ENCODE measurements at regions not wholly inside any gene's neighbourhood (a gene's known extent, or its start where the extent isn't known, plus 50 kb on each side); places are given as distances from the start of the nearest gene placed in this dataset.

- no peak for TF ChIP-seq SRF (IDR thresholded peaks at IDR 0.05; ENCODE audit: low read depth)
- ATAC-seq (no peak), DNase-seq (ENCODE audit: low read depth, low spot score) (no peak)
- H3K9me3 ChIP-seq (ENCODE audit: control insufficient read depth in 1 of 2, insufficient read depth in 1 of 2, low read depth in 1 of 2, low read length in 2 of 2) = no peaks in the 10 kb centered on the region
- H3K79me2 ChIP-seq (ENCODE audit: insufficient read depth, low read length) = no peaks in the 10 kb centered on the region
- H2AFZ ChIP-seq (ENCODE audit: low read depth, low read length, poor library complexity, severe bottlenecking) = no peak overlapping the region
- ChIA-PET POLR2A (interaction anchor here (1.3 kb wide), 1 partner anchor 14 kb away, joined by 4 read pairs; no protein-coding TSS in a partner anchor), RAD21 (ENCODE audit: low non-redundant PET in 1 of 2, low total read pairs in 2 of 2, uncharacterized antibody in 2 of 2, unreplicated experiment in 2 of 2) (no interaction called here), CTCF (interaction anchor here (1.1 kb wide), 1 partner anchor 297 kb away, joined by 4 read pairs; no protein-coding TSS in a partner anchor)
- H3K27ac ChIP-seq (ENCODE audit: low read depth, low read length) = no peak overlapping the region
- no peaks in the 10 kb centered on the region for H3K9me2 ChIP-seq (ENCODE audit: insufficient read depth)
- H3K9ac ChIP-seq (ENCODE audit: low read length) = no peak overlapping the region
- H4K20me1 ChIP-seq (ENCODE audit: insufficient read depth) = no peaks in the 10 kb centered on the region
- peak overlapping the region; percentile 72; the same call in 1 of the 2 replicates for H3K4me2 ChIP-seq (ENCODE audit: low read length)
- peaks cover 48% of the 10 kb centered on the region; the same call in 1 of the 2 replicates for H3K27me3 ChIP-seq (ENCODE audit: insufficient read depth, low read length)
- H3K4me3 ChIP-seq (replicated peaks in 1 of 2; ENCODE audit: low read depth in 1 of 2, low read length in 2 of 2) = no peak overlapping the region
- H3K4me1 ChIP-seq (ENCODE audit: control insufficient read depth in 1 of 2, insufficient read depth in 2 of 2, low read length in 2 of 2) = peaks cover 33 to 36% of the 10 kb centered on the region in 2 experiments
- no peaks in the 10 kb centered on the region for H3K36me3 ChIP-seq (ENCODE audit: control insufficient read depth in 1 of 2, insufficient read depth in 2 of 2, low read length in 2 of 2)
- intact Hi-C loops (cut with micrococcal nuclease) = no loop called here
- BruUV-seq (replicated peaks) = no TSS peak
These were observed 234.5 kb downstream of the UACA start for GRCh38 chr15:70528816-70529215.

GRCh38 chr15:70528270-70528706 lies 235.1 kb downstream of the UACA start:
- H3K4me1 ChIP-seq (ENCODE audit: control insufficient read depth in 1 of 2, insufficient read depth in 2 of 2, low read length in 2 of 2) = peaks cover 33 to 36% of the 10 kb centered on the region in 2 experiments
- DNase-seq (ENCODE audit: low read depth, low spot score) (peak; percentile 40), ATAC-seq (peak; percentile 69)
- H3K27me3 ChIP-seq (ENCODE audit: insufficient read depth, low read length) = peaks cover 49% of the 10 kb centered on the region; the same call in 1 of the 2 replicates
- H3K9me3 ChIP-seq (ENCODE audit: control insufficient read depth in 1 of 2, insufficient read depth in 1 of 2, low read depth in 1 of 2, low read length in 2 of 2) = no peaks in the 10 kb centered on the region
- H3K9ac ChIP-seq (ENCODE audit: low read length) = no peak overlapping the region
- ChIA-PET POLR2A (interaction anchor here (0.6 to 1.3 kb wide), 2 partner anchors 13 to 367 kb away, joined by 4 read pairs; no protein-coding TSS in a partner anchor), RAD21 (ENCODE audit: low non-redundant PET in 1 of 2, low total read pairs in 2 of 2, uncharacterized antibody in 2 of 2, unreplicated experiment in 2 of 2) (no interaction called here), CTCF (interaction anchor here (1.1 kb wide), 1 partner anchor 297 kb away, joined by 4 read pairs; no protein-coding TSS in a partner anchor)
- H3K36me3 ChIP-seq (ENCODE audit: control insufficient read depth in 1 of 2, insufficient read depth in 2 of 2, low read length in 2 of 2) = no peaks in the 10 kb centered on the region
- intact Hi-C loops (cut with micrococcal nuclease) = no loop called here
- no TSS peak for BruUV-seq (replicated peaks)
- no peak overlapping the region for H3K27ac ChIP-seq (ENCODE audit: low read depth, low read length)
- H3K4me3 ChIP-seq (replicated peaks in 1 of 2; ENCODE audit: low read depth in 1 of 2, low read length in 2 of 2) = no peak overlapping the region
- H2AFZ ChIP-seq (ENCODE audit: low read depth, low read length, poor library complexity, severe bottlenecking) = no peak overlapping the region
- peak overlapping the region; percentile 72 for H3K4me2 ChIP-seq (ENCODE audit: low read length)
- no peaks in the 10 kb centered on the region for H4K20me1 ChIP-seq (ENCODE audit: insufficient read depth)
- no peaks in the 10 kb centered on the region for H3K9me2 ChIP-seq (ENCODE audit: insufficient read depth)
- no peaks in the 10 kb centered on the region for H3K79me2 ChIP-seq (ENCODE audit: insufficient read depth, low read length)
- no peak for TF ChIP-seq SIN3A (IDR thresholded peaks at IDR 0.05; ENCODE audit: low read depth)
- no peak for TF ChIP-seq JUND (IDR thresholded peaks at IDR 0.05)
- TF ChIP-seq CBX3 (IDR thresholded peaks at IDR 0.05; ENCODE audit: low read depth) = peak; percentile 60
- TF ChIP-seq YY1 (IDR thresholded peaks at IDR 0.05; ENCODE audit: extremely low read depth, insufficient replicate concordance, low read depth, low read length) = no peak
- no peak for TF ChIP-seq POLR2A (IDR thresholded peaks at IDR 0.05; ENCODE audit: borderline replicate concordance, extremely low read depth, insufficient read depth, insufficient read length)
- no peak for TF ChIP-seq EZH2 (IDR thresholded peaks at IDR 0.05)
- no peak for TF ChIP-seq SRF (IDR thresholded peaks at IDR 0.05; ENCODE audit: low read depth)
- no peak for TF ChIP-seq ZFX (IDR thresholded peaks at IDR 0.05)
- peak; percentile 45; the same call in 1 of the 2 replicates for TF ChIP-seq EGR1 (IDR thresholded peaks at IDR 0.05; ENCODE audit: low read depth)
- no peak for TF ChIP-seq EZH2phosphoT487 (IDR thresholded peaks at IDR 0.05; ENCODE audit: borderline replicate concordance)
- TF ChIP-seq CEBPB (IDR thresholded peaks at IDR 0.05; ENCODE audit: low read depth) = 0 out of 2 replicates have a peak, but pooled peaks have one; percentile 16
- peak; percentile 65 for TF ChIP-seq SP1 (IDR thresholded peaks at IDR 0.05; ENCODE audit: low read depth)
- TF ChIP-seq POLR2AphosphoS5 (IDR thresholded peaks at IDR 0.05; ENCODE audit: low read depth, low read length) = 0 out of 2 replicates have a peak, but pooled peaks have one; percentile 23
- peak; percentile 56 for TF ChIP-seq MAX (IDR thresholded peaks at IDR 0.05)
- peak; percentile 96 for TF ChIP-seq TCF7L2 (IDR thresholded peaks at IDR 0.05; ENCODE audit: borderline replicate concordance, extremely low read depth, insufficient read depth, insufficient read length)
- TF ChIP-seq ELF1 (IDR thresholded peaks at IDR 0.05; ENCODE audit: borderline replicate concordance, low read depth) = no peak
- TF ChIP-seq ZBTB33 (IDR thresholded peaks at IDR 0.05; ENCODE audit: extremely low read depth, insufficient replicate concordance, low read length) = no peak
